Loucy (cell line): ENCODE measurements at regions not wholly inside any gene's neighbourhood (a gene's known extent, or its start where the extent isn't known, plus 50 kb on each side); places are given as distances from the start of the nearest gene placed in this dataset.

ENCODE experiments used
- H2AFZ ChIP-seq: fragments of 200-600 bp; sonication (generic); 2 replicates; pipeline ENCODE4 v1.6.0; 2016; ENCODE audit warnings: antibody characterized with exemption, mild to moderate bottlenecking, low read length, moderate library complexity
- H3F3A ChIP-seq: fragments of 200-600 bp; 2 replicates; pipeline ENCODE4 v1.6.0; 2016; ENCODE audit warnings: antibody characterized with exemption, low read depth, mild to moderate bottlenecking
- H3K27me3 ChIP-seq: fragments of 200-600 bp; sonication (generic); 2 replicates; pipeline ENCODE4 v1.6.1; 2014; ENCODE audit warnings: low read length, mild to moderate bottlenecking; ENCODE audit not compliant: insufficient read depth, poor library complexity, severe bottlenecking
- H3K36me3 ChIP-seq: fragments of 200-600 bp; sonication (generic); 2 replicates; pipeline ENCODE4 v1.6.1; 2016; ENCODE audit warnings: low read length; ENCODE audit not compliant: insufficient read depth
- H3K4me1 ChIP-seq: fragments of 200-600 bp; sonication (generic); 2 replicates; pipeline ENCODE4 v1.5.1; 2014; ENCODE audit warnings: low read length, mild to moderate bottlenecking; ENCODE audit not compliant: insufficient read depth, poor library complexity, severe bottlenecking
- H3K4me2 ChIP-seq: fragments of 200-600 bp; sonication (generic); 2 replicates; pipeline ENCODE4 v1.6.0; 2014; ENCODE audit warnings: antibody characterized with exemption, low read length, low read depth, mild to moderate bottlenecking; ENCODE audit not compliant: poor library complexity, severe bottlenecking
- H3K4me3 ChIP-seq: fragments of 200-600 bp; sonication (generic); 2 replicates; pipeline ENCODE4 v1.5.1; 2014; ENCODE audit warnings: low read length, mild to moderate bottlenecking, mixed read lengths; ENCODE audit not compliant: poor library complexity, severe bottlenecking
- H3K79me2 ChIP-seq: fragments of 200-600 bp; sonication (generic); 2 replicates; pipeline ENCODE4 v1.6.1; 2014; ENCODE audit warnings: low read length; ENCODE audit not compliant: insufficient read depth
- H3K9ac ChIP-seq: fragments of 200-600 bp; sonication (generic); 2 replicates; pipeline ENCODE4 v1.6.0; 2014; ENCODE audit warnings: mild to moderate bottlenecking, low read depth, low read length, moderate library complexity; ENCODE audit not compliant: poor library complexity, severe bottlenecking
- H3K9me2 ChIP-seq: fragments of 200-600 bp; sonication (generic); replicated peaks from 2 replicates; pipeline ENCODE4 v1.6.1; 2016; ENCODE audit warnings: low read depth, low read length, mixed read lengths
- H3K9me3 ChIP-seq: fragments of 200-600 bp; sonication (generic); 2 replicates; pipeline ENCODE4 v1.6.1; 2014; ENCODE audit warnings: mild to moderate bottlenecking, antibody characterized with exemption, low read length, low read depth; ENCODE audit not compliant: insufficient read depth
- H4K20me1 ChIP-seq: fragments of 200-600 bp; sonication (generic); 2 replicates; pipeline ENCODE4 v1.6.0; 2014; ENCODE audit warnings: antibody characterized with exemption, low read length, mild to moderate bottlenecking; ENCODE audit not compliant: insufficient read depth, poor library complexity, severe bottlenecking
- CTCF ChIP-seq: fragments of 200-600 bp; sonication (generic); conservative IDR thresholded peaks from 2 replicates; pipeline ENCODE4 v1.5.1; 2014; ENCODE audit warnings: mild to moderate bottlenecking, antibody characterized with exemption, low read length
- EZH2phosphoT487 ChIP-seq: fragments of 200-600 bp; IDR thresholded peaks from 2 replicates; pipeline ENCODE4 v1.6.1; 2018; ENCODE audit warnings: antibody characterized with exemption, mild to moderate bottlenecking, moderate library complexity, borderline replicate concordance

GRCh38 chr10:3901370-3901769 lies 116.4 kb upstream of the KLF6 start:
- H2AFZ ChIP-seq: no peak overlapping the region
- H3K9me3 ChIP-seq: no peaks in the 10 kb centered on the region
- no peak overlapping the region for H3K9ac ChIP-seq
- TF ChIP-seq CTCF (no peak), EZH2phosphoT487 (no peak)
- no peaks in the 10 kb centered on the region for H3K79me2 ChIP-seq
- no peaks in the 10 kb centered on the region for H3F3A ChIP-seq
- H3K27me3 ChIP-seq: no peaks in the 10 kb centered on the region
- no peaks in the 10 kb centered on the region for H3K36me3 ChIP-seq
- H3K4me1 ChIP-seq: no peaks in the 10 kb centered on the region
- H4K20me1 ChIP-seq: no peaks in the 10 kb centered on the region
- no peak overlapping the region for H3K4me2 ChIP-seq
- no peak overlapping the region for H3K4me3 ChIP-seq
- H3K9me2 ChIP-seq: no peaks in the 10 kb centered on the region

DNA sequence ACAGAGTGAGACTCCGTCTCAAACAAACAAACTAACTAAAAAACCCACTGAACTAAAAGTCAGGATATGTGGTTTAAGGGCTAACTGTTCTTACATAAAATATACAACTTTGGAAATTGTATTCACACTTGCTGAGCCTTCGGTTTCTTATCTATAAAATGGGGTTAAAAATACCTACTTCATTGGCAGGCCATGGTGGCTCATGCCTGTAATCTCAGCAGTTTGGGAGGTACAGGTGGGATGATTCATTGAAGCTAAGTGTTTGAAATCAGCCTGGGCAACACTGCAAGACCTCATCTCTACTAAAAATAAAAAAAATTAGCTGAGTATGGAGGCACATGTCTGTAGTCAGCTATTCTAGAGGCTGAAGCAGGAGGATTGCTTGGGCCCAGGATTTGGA lies 115.4 kb upstream of the KLF6 start:
- no peak overlapping the region for H3K9ac ChIP-seq

GRCh38 chr10:3898821-3899220 lies 113.8 kb upstream of the KLF6 start:
- no peaks in the 10 kb centered on the region for H3K9me3 ChIP-seq
- H3K27me3 ChIP-seq: no peaks in the 10 kb centered on the region
- H3K4me1 ChIP-seq: no peaks in the 10 kb centered on the region
- no peaks in the 10 kb centered on the region for H3K36me3 ChIP-seq
- no peaks in the 10 kb centered on the region for H3K79me2 ChIP-seq
- H3K9me2 ChIP-seq: no peaks in the 10 kb centered on the region
- no peak overlapping the region for H3K9ac ChIP-seq
- H3K4me3 ChIP-seq: no peak overlapping the region
- no peak for TF ChIP-seq CTCF
- no peak for TF ChIP-seq EZH2phosphoT487
- H3K4me2 ChIP-seq: no peak overlapping the region
- H4K20me1 ChIP-seq: no peaks in the 10 kb centered on the region
- H3F3A ChIP-seq: no peaks in the 10 kb centered on the region
- no peak overlapping the region for H2AFZ ChIP-seq

More for the DNA sequence above, 115.4 kb upstream of the KLF6 start:
- H4K20me1 ChIP-seq: no peaks in the 10 kb centered on the region
- H3K27me3 ChIP-seq: no peaks in the 10 kb centered on the region
- no peak overlapping the region for H2AFZ ChIP-seq
- H3K4me3 ChIP-seq: no peak overlapping the region
- H3K79me2 ChIP-seq: no peaks in the 10 kb centered on the region
- H3K9me2 ChIP-seq: no peaks in the 10 kb centered on the region
- no peaks in the 10 kb centered on the region for H3F3A ChIP-seq
- no peaks in the 10 kb centered on the region for H3K36me3 ChIP-seq
- H3K4me2 ChIP-seq: no peak overlapping the region
- TF ChIP-seq CTCF (no peak), EZH2phosphoT487 (no peak)
- no peaks in the 10 kb centered on the region for H3K9me3 ChIP-seq
- no peaks in the 10 kb centered on the region for H3K4me1 ChIP-seq
